ENCODE measurements at regions not wholly inside any gene's neighbourhood (a gene's known extent, or its start where the extent isn't known, plus 50 kb on each side); places are given as distances from the start of the nearest gene placed in this dataset.

GRCh38 chr21:24224422-24224821 lies 1382.9 kb downstream of the MRPL39 start:
- no peak overlapping the region for H3K4me3 Mint-ChIP-seq
- ChIA-PET CTCF (interaction anchor here (1.5 kb wide), 1 partner anchor 38 kb away, joined by 4 read pairs; no protein-coding TSS in a partner anchor), POLR2A (no interaction called here)
- H3K27me3 Mint-ChIP-seq: no peaks in the 10 kb centered on the region
- DNase-seq: no peak
- H3K27ac Mint-ChIP-seq: no peak overlapping the region
- no peaks in the 10 kb centered on the region for H3K36me3 Mint-ChIP-seq (ENCODE audit: low read depth)
- no peaks in the 10 kb centered on the region for H3K4me1 Mint-ChIP-seq
- H3K9me3 Mint-ChIP-seq: no peaks in the 10 kb centered on the region

GRCh38 chr21:24223624-24224023 lies 1383.7 kb downstream of the MRPL39 start:
- H3K9me3 Mint-ChIP-seq: no peaks in the 10 kb centered on the region
- no peaks in the 10 kb centered on the region for H3K36me3 Mint-ChIP-seq (ENCODE audit: low read depth)
- no peak overlapping the region for H3K4me3 Mint-ChIP-seq
- H3K4me1 Mint-ChIP-seq: no peaks in the 10 kb centered on the region
- no peak overlapping the region for H3K27ac Mint-ChIP-seq
- CTCF ChIA-PET: interaction anchor here (1.5 kb wide), 1 partner anchor 37 kb away, joined by 4 read pairs; no protein-coding TSS in a partner anchor
- no peaks in the 10 kb centered on the region for H3K27me3 Mint-ChIP-seq
- no peak for DNase-seq
- POLR2A ChIA-PET: no interaction called here

DNA sequence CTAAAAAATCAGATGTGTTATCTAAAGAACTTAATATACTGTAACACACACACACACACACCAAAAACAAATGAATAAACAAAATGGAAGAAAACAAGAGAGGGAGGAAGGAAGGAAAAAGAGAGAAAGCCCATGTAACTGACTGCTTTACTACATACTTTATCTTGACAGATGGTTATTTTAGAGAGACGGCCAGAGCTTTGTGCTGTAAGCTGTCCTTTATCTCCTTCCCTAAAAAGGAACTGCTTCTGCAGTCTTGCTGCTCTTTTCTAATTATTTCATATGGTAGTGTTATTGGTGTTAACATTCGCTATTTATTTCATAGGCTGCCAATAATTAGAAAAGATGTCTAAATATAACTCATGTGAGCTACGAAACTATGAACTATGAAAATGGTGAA lies 1384.6 kb downstream of the MRPL39 start:
- no peaks in the 10 kb centered on the region for H3K9me3 Mint-ChIP-seq
- ChIA-PET CTCF (no interaction called here), POLR2A (no interaction called here)

GRCh38 chr21:24220446-24220845 lies 1386.8 kb downstream of the MRPL39 start:
- Mint-ChIP-seq H3K4me1 (no peaks in the 10 kb centered on the region), H3K27me3 (no peaks in the 10 kb centered on the region), H3K4me3 (no peak overlapping the region), H3K36me3 (ENCODE audit: low read depth) (no peaks in the 10 kb centered on the region), H3K9me3 (no peaks in the 10 kb centered on the region), H3K27ac (no peak overlapping the region)
- ChIA-PET POLR2A (no interaction called here), CTCF (no interaction called here)
- no peak for DNase-seq

More for the DNA sequence above, 1384.6 kb downstream of the MRPL39 start:
- H3K4me1 Mint-ChIP-seq: no peaks in the 10 kb centered on the region
- H3K36me3 Mint-ChIP-seq (ENCODE audit: low read depth): no peaks in the 10 kb centered on the region
- no peak for DNase-seq
- H3K27me3 Mint-ChIP-seq: no peaks in the 10 kb centered on the region
- H3K4me3 Mint-ChIP-seq: no peak overlapping the region
- H3K27ac Mint-ChIP-seq: no peak overlapping the region

GRCh38 chr21:24217151-24217550 lies 1390.1 kb downstream of the MRPL39 start:
- no peaks in the 10 kb centered on the region for H3K4me1 Mint-ChIP-seq
- H3K36me3 Mint-ChIP-seq (ENCODE audit: low read depth): no peaks in the 10 kb centered on the region
- ChIA-PET CTCF (no interaction called here), POLR2A (no interaction called here)
- H3K9me3 Mint-ChIP-seq: no peaks in the 10 kb centered on the region
- no peaks in the 10 kb centered on the region for H3K27me3 Mint-ChIP-seq
- DNase-seq: no peak
- no peak overlapping the region for H3K27ac Mint-ChIP-seq
- no peak overlapping the region for H3K4me3 Mint-ChIP-seq

DNA sequence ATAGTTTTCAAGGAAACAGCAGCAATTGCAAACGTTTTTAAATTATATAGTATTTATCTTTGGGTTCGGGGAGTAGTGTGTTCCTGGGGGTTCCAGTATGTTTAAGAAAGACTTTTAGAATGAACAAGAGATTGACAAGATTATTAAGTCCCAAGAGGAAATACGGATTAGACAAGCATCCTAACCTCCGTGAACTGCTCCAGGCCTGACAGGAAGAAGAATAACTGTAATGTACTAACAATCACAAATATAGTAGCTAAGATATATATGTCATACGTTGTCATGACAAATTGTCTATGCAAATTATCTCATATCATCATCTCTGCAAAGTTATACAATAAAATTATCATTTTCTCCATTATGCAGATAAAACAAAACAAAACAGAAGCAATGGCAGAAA lies 1397.2 kb downstream of the MRPL39 start:
- Mint-ChIP-seq H3K27me3 (no peaks in the 10 kb centered on the region), H3K4me3 (no peak overlapping the region), H3K27ac (no peak overlapping the region), H3K9me3 (no peaks in the 10 kb centered on the region), H3K4me1 (no peaks in the 10 kb centered on the region), H3K36me3 (ENCODE audit: low read depth) (no peaks in the 10 kb centered on the region)
- ChIA-PET POLR2A (no interaction called here), CTCF (no interaction called here)
- DNase-seq: no peak

DNA sequence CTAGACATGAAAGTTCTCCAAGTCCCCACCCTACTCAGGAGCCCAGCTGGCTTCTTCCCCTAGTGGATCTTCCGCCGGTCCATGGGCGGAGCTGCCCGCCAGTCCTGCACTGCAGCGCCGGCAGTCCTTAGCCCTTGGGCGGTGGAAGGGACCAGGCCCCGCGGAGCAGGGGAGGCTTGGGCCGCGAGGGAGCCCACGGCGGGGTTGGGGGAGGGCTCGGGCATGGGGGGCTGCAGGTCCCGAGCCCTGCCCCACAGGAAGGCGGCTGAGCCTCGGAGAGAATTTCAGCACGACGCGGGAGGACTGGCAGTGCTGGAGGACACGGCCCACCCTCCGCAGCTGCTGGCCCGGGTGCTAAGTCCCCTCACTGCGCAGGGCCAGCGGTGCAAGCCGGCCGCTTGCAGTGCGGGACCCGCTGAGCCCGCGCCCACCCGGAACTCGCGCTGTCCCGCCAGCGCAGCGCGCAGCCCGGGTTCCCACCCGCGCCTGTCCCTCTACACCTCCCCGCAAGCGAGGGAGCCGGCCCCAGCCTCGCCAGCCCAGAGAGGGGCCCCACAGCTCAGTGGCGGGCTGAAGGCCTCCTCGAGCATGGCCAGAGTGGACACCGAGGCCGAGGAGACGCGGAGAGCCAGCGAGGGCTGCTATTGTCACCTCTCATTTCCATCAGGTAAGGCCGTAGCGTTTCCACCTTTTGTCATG lies 1398.6 kb downstream of the MRPL39 start:
- Mint-ChIP-seq H3K4me1 (no peaks in the 10 kb centered on the region), H3K9me3 (no peaks in the 10 kb centered on the region), H3K27ac (no peak overlapping the region), H3K4me3 (no peak overlapping the region), H3K36me3 (ENCODE audit: low read depth) (no peaks in the 10 kb centered on the region), H3K27me3 (no peaks in the 10 kb centered on the region)
- DNase-seq: no peak
- ChIA-PET CTCF (no interaction called here), POLR2A (no interaction called here)

DNA sequence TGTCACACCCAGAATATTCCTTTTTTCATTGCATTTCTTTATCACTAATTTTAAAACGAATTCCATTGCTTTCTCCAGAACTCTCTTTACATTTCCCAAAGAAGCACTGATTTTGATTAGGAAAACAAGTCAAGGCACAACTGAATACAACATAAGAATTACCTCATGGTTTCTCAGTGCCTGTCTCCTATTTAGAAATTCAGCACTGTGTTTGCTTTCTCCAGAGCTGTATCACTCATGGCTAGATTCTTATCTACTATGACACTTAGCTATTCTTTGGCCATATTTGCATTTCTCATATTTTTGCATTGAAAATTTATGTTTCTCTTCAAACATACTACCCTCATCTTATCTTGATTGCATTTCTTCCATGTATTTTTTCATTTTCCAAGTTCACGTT lies 1402.0 kb downstream of the MRPL39 start:
- no peak overlapping the region for H3K27ac Mint-ChIP-seq
- no peaks in the 10 kb centered on the region for H3K27me3 Mint-ChIP-seq
- no peaks in the 10 kb centered on the region for H3K4me1 Mint-ChIP-seq
- H3K4me3 Mint-ChIP-seq: no peak overlapping the region
- CTCF ChIA-PET: no interaction called here
- no peaks in the 10 kb centered on the region for H3K36me3 Mint-ChIP-seq (ENCODE audit: low read depth)
- POLR2A ChIA-PET: no interaction called here
- no peak for DNase-seq
- H3K9me3 Mint-ChIP-seq: no peaks in the 10 kb centered on the region

DNA sequence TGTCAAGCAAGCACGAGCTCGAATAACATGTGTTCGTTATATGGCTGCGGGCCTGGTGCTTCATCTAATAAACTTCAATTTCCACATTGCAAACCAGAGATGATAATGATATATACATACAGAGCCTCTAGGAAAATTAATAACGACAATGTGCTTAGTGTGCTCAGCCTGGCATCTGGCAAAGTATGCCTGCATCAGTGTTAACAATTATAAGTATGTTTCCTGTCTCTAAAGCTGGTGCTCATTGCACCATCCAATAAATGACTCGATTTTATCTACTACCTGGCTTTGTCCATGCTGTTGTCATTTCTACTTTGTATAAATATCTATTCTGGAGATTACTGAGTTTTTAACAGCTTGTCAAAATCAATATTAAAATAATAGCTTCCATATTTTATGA lies 1402.6 kb downstream of the MRPL39 start:
- ChIA-PET POLR2A (no interaction called here), CTCF (no interaction called here)
- Mint-ChIP-seq H3K27ac (no peak overlapping the region), H3K4me1 (no peaks in the 10 kb centered on the region), H3K4me3 (no peak overlapping the region), H3K9me3 (no peaks in the 10 kb centered on the region), H3K36me3 (ENCODE audit: low read depth) (no peaks in the 10 kb centered on the region), H3K27me3 (no peaks in the 10 kb centered on the region)
- no peak for DNase-seq

- ChIA-PET CTCF (no interaction called here), POLR2A (no interaction called here)
- DNase-seq: no peak
- Mint-ChIP-seq H3K9me3 (no peaks in the 10 kb centered on the region), H3K27me3 (no peaks in the 10 kb centered on the region), H3K4me1 (no peaks in the 10 kb centered on the region), H3K27ac (no peak overlapping the region), H3K36me3 (ENCODE audit: low read depth) (no peaks in the 10 kb centered on the region), H3K4me3 (no peak overlapping the region)
Observed at GRCh38 chr21:24200052-24200451, 1407.2 kb downstream of the MRPL39 start.

- ChIA-PET POLR2A (no interaction called here), CTCF (no interaction called here)
- DNase-seq: no peak
- no peaks in the 10 kb centered on the region for H3K4me1 Mint-ChIP-seq
- no peaks in the 10 kb centered on the region for H3K36me3 Mint-ChIP-seq (ENCODE audit: low read depth)
- no peaks in the 10 kb centered on the region for H3K27me3 Mint-ChIP-seq
- H3K27ac Mint-ChIP-seq: no peak overlapping the region
- H3K9me3 Mint-ChIP-seq: no peaks in the 10 kb centered on the region
- H3K4me3 Mint-ChIP-seq: no peak overlapping the region
Observed at GRCh38 chr21:24197923-24198322, 1409.4 kb downstream of the MRPL39 start.

GRCh38 chr21:24197132-24197643 lies 1410.1 kb downstream of the MRPL39 start:
- Mint-ChIP-seq H3K27ac (no peak overlapping the region), H3K27me3 (no peaks in the 10 kb centered on the region), H3K4me3 (no peak overlapping the region), H3K9me3 (no peaks in the 10 kb centered on the region), H3K4me1 (no peaks in the 10 kb centered on the region), H3K36me3 (ENCODE audit: low read depth) (no peaks in the 10 kb centered on the region)
- ChIA-PET CTCF (no interaction called here), POLR2A (no interaction called here)
- no peak for DNase-seq

DNA sequence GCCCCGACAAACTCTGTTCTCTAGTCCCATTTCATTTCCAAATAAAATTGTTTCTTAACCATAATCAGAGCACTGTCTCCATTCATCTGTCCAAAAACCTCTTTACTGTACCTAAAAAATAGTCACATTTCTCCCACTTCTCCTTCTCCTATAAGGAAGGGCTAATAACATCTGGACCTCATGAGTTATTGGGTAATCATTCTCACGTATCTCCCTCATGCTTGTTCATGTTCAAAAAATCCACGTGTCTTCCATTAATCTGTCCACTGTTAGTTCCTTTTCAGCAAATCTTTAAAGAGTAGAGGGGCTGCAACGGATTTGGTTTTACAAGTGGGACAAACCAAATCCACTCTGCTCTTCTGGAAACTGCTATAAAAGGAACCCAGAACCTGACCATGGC lies 1418.8 kb downstream of the MRPL39 start:
- Mint-ChIP-seq H3K4me3 (no peak overlapping the region), H3K36me3 (ENCODE audit: low read depth) (no peaks in the 10 kb centered on the region), H3K4me1 (no peaks in the 10 kb centered on the region), H3K27me3 (no peaks in the 10 kb centered on the region), H3K9me3 (no peaks in the 10 kb centered on the region), H3K27ac (no peak overlapping the region)
- ChIA-PET POLR2A (no interaction called here), CTCF (no interaction called here)
- no peak for DNase-seq

DNA sequence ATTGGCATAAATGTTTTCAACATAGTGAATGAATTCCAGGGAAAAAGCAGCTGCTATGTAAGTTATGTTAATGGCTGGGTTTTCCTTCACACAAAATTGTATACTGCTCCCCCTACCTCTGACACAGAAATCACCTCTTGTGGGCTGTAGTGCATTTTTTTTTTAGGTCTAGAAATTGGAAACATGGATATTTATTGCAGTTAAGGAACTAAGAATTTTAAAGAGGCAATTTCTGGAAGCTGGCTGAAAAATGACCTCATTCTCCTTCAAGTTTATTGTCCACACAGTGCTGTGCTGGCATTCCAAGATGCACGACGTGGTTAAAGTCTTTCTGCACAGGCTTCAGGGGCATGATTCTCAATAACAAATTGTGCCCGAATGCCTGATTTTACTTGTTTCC lies 1424.2 kb downstream of the MRPL39 start:
- Mint-ChIP-seq H3K27ac (no peak overlapping the region), H3K4me1 (no peaks in the 10 kb centered on the region), H3K4me3 (no peak overlapping the region), H3K9me3 (peaks cover 5% of the 10 kb centered on the region), H3K27me3 (no peaks in the 10 kb centered on the region), H3K36me3 (ENCODE audit: low read depth) (no peaks in the 10 kb centered on the region)
- POLR2A ChIA-PET: no interaction called here
- DNase-seq: no peak
- CTCF ChIA-PET: no interaction called here

Measured in activated CD4-positive, alpha-beta T cell treated with anti-CD3 and anti-CD28 coated beads, Interleukin-2, amount 10 ng/mL, durations not matched to agents 7 days and 5 days (primary cell).